GM12891 (cell line): ENCODE measurements at regions not wholly inside any gene's neighbourhood (a gene's known extent, or its start where the extent isn't known, plus 50 kb on each side); places are given as distances from the start of the nearest gene placed in this dataset.

Source experiments
- POLR2A ChIP-seq: IDR thresholded peaks from 2 replicates; pipeline ENCODE4 v1.6.1; 2011; ENCODE audit warnings: low read depth, low read length, control low read depth
- POLR2AphosphoS5 ChIP-seq: IDR thresholded peaks from 2 replicates; pipeline ENCODE4 v1.6.1; 2011; ENCODE audit warnings: low read depth, low read length, control low read depth

DNA sequence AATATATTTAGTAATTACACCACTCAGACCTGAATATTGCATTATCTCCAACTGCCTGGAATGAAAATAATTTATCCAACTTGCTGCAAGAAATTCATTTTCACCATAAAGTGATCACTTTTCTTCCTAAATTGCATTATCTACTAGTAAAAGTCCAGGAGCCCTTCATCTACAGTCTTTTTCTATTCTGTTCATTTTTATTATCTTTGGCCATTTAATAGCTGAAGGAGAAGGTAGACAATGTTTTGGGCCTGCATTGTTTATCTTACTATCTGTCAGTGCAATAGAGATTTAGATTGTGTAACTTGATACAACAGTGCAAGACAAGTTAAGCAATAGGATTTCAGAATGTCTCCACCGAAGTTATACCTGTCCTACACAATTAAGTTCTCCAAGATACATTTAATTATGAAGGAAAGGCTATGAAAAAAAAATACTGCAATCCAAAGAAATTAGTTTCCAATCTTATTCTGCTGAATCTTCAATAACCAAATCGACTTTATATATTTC lies 1339.7 kb upstream of the CDH6 start:
- no peak for TF ChIP-seq POLR2AphosphoS5
- TF ChIP-seq POLR2A, result no peak
